ENCODE measurements at regions not wholly inside any gene's neighbourhood (a gene's known extent, or its start where the extent isn't known, plus 50 kb on each side); places are given as distances from the start of the nearest gene placed in this dataset.
"Not testable (repeated sequence)": the region's sequence is repeated elsewhere in the genome, so short reads cannot be mapped to it uniquely, and the experiment has no call there.

DNA sequence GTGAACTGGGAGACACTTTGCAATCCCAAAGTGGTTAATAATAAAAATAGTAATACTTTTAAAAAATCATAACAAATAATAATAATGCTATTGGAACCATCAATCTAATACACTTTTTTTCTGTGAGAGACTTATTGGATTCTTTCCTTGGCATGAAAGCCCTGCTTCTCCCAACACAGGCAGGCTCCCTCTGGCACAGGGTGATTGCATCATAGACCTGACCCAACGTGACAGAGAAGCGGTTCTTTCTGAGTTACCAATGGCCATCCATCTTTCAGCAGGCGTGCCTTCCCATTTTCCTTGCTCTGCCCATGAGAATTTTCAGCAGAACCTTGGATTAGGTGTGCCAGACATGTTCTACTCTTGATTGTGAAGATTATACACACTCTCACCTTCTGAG lies 242.6 kb upstream of the PLGLB2 start:
- TF ChIP-seq CTCF (IDR thresholded peaks at IDR 0.05 in 2 of 3, conservative IDR thresholded peaks at IDR 0.05 in 1 of 3; ENCODE audit: borderline replicate concordance in 1 of 3, insufficient read depth in 1 of 3, low read depth in 2 of 3, low read length in 2 of 3); POLR2A (IDR thresholded peaks at IDR 0.05; ENCODE audit: borderline replicate concordance, extremely low read depth, insufficient read depth, insufficient read length); EGR1 (IDR thresholded peaks at IDR 0.05; ENCODE audit: low read depth); EZH2 (IDR thresholded peaks at IDR 0.05); SRF (IDR thresholded peaks at IDR 0.05; ENCODE audit: low read depth); POLR2AphosphoS5 (IDR thresholded peaks at IDR 0.05; ENCODE audit: low read depth, low read length): not testable (repeated sequence)
